HG03432 (cell line): ENCODE measurements at regions not wholly inside any gene's neighbourhood (a gene's known extent, or its start where the extent isn't known, plus 50 kb on each side); places are given as distances from the start of the nearest gene placed in this dataset.
A peak's percentile ranks its signal among the peaks of the same experiment; 100 is the strongest.
"Not testable (repeated sequence)": the region's sequence is repeated elsewhere in the genome, so short reads cannot be mapped to it uniquely, and the experiment has no call there.

Experiments used
- ATAC-seq: cut with Tn5 transposase; IDR thresholded peaks from one replicate; pipeline ENCODE4 v1.9.1; 2021; ENCODE audit warnings: mild to moderate bottlenecking, moderate library complexity; ENCODE audit not compliant: unreplicated experiment

GRCh38 chr4:189129044-189129694 is 811.5 kb upstream of the FRG1 start:
- ATAC-seq, result no peak

- ATAC-seq, result no peak
These were observed 809.6 kb upstream of the FRG1 start for GRCh38 chr4:189131118-189131517.

- ATAC-seq, result no peak
These were observed 804.2 kb upstream of the FRG1 start for GRCh38 chr4:189136462-189136861.

GRCh38 chr4:189143263-189143952 is 797.3 kb upstream of the FRG1 start:
- no peak for ATAC-seq

GRCh38 chr4:189147005-189147929 is 793.4 kb upstream of the FRG1 start:
- ATAC-seq, result no peak

GRCh38 chr4:189155083-189155482 is 785.6 kb upstream of the FRG1 start:
- not testable (repeated sequence) for ATAC-seq

GRCh38 chr4:189162073-189162789 is 778.4 kb upstream of the FRG1 start:
- ATAC-seq, result no peak

GRCh38 chr4:189162888-189163287 is 777.8 kb upstream of the FRG1 start:
- ATAC-seq, result no peak

- no peak for ATAC-seq
These were observed 764.7 kb upstream of the FRG1 start for GRCh38 chr4:189176002-189176401.

- ATAC-seq, result no peak
These were observed 763.5 kb upstream of the FRG1 start for GRCh38 chr4:189177130-189177529.

GRCh38 chr4:189178125-189178746 is 762.4 kb upstream of the FRG1 start:
- ATAC-seq, result no peak

- no peak for ATAC-seq
These were observed 754.8 kb upstream of the FRG1 start for GRCh38 chr4:189185810-189186432.

- no peak for ATAC-seq
These were observed 753.1 kb upstream of the FRG1 start for GRCh38 chr4:189187531-189188052.

GRCh38 chr4:189198624-189199023 is 742.0 kb upstream of the FRG1 start:
- no peak for ATAC-seq

GRCh38 chr4:189200353-189200752 is 740.3 kb upstream of the FRG1 start:
- ATAC-seq, result no peak

- ATAC-seq, result peak; percentile 93
These were observed 738.3 kb upstream of the FRG1 start for GRCh38 chr4:189202182-189202868.

- no peak for ATAC-seq
These were observed 737.8 kb upstream of the FRG1 start for GRCh38 chr4:189202869-189203271.

GRCh38 chr4:189204616-189205015 is 736.1 kb upstream of the FRG1 start:
- no peak for ATAC-seq

- no peak for ATAC-seq
These were observed 733.7 kb upstream of the FRG1 start for GRCh38 chr4:189206953-189207352.
